ENCODE measurements at regions not wholly inside any gene's neighbourhood (a gene's known extent, or its start where the extent isn't known, plus 50 kb on each side); places are given as distances from the start of the nearest gene placed in this dataset.

DNA sequence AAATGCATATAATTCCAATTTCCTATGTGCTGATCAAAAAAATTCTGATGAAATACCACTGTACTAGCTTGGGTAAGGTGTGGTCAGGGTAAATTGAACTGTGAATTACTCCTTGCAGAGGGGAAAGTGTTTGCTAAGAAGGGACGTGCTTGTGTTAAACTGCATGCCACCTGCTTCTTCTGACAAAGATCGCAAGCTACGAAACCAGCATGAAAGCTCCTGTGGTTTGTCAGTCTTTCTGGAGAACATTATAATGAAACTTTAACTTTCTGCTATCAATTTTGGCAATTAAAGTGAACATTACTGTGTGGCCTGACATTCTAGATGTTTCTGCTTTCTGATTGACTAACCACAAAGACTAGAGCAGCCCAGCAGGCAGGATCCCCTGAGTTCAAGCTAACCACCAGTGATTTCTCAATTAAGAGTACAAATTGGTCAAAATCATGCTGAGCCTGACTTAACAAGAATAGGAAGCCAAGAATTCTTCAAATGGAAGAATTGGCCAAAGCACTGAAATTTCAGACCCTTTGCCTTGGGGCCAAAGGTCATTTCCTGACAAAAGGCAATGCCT lies 239.0 kb downstream of the SLITRK2 start:
- TF ChIP-seq, protein P1, sequence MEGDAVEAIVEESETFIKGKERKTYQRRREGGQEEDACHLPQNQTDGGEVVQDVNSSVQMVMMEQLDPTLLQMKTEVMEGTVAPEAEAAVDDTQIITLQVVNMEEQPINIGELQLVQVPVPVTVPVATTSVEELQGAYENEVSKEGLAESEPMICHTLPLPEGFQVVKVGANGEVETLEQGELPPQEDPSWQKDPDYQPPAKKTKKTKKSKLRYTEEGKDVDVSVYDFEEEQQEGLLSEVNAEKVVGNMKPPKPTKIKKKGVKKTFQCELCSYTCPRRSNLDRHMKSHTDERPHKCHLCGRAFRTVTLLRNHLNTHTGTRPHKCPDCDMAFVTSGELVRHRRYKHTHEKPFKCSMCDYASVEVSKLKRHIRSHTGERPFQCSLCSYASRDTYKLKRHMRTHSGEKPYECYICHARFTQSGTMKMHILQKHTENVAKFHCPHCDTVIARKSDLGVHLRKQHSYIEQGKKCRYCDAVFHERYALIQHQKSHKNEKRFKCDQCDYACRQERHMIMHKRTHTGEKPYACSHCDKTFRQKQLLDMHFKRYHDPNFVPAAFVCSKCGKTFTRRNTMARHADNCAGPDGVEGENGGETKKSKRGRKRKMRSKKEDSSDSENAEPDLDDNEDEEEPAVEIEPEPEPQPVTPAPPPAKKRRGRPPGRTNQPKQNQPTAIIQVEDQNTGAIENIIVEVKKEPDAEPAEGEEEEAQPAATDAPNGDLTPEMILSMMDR (IDR thresholded peaks at IDR 0.05; ENCODE audit: borderline replicate concordance, extremely low read depth, low read length, poor library complexity, severe bottlenecking), result no peak
- TF ChIP-seq EZH2 (IDR thresholded peaks at IDR 0.05; ENCODE audit: borderline replicate concordance, low read depth, low read length, severe bottlenecking), result no peak

Data from DND-41 (cell line).